Mesenchymal stem cell (in vitro differentiated cells and primary cell): ENCODE measurements at regions not wholly inside any gene's neighbourhood (a gene's known extent, or its start where the extent isn't known, plus 50 kb on each side); places are given as distances from the start of the nearest gene placed in this dataset.

Source experiments
- DNase-seq: peaks from one replicate; pipeline ENCODE4 v3.0.0-alpha.2; 2013
- H2AFZ ChIP-seq: one replicate; pipeline ENCODE4 v1.6.1; 2013; ENCODE audit warnings: low read depth, mild to moderate bottlenecking, control low read depth, inconsistent platforms, low read length, moderate library complexity
- H2AK5ac ChIP-seq: 2 replicates; pipeline ENCODE4 v1.6.1; 2013; ENCODE audit warnings: low read length, moderate library complexity, mild to moderate bottlenecking, inconsistent platforms; ENCODE audit not compliant: severe bottlenecking
- H2BK120ac ChIP-seq: one replicate; pipeline ENCODE4 v1.6.1; 2013; ENCODE audit warnings: low read depth, mild to moderate bottlenecking, inconsistent platforms, low read length, moderate library complexity
- H2BK12ac ChIP-seq, 2 experiments: one replicate each; pipeline ENCODE4 v1.6.1; 2013; ENCODE audit warnings: inconsistent platforms in 2 of 2, low read length in 2 of 2, mild to moderate bottlenecking in 2 of 2, moderate library complexity in 2 of 2, control low read depth in 1 of 2
- H2BK15ac ChIP-seq: one replicate; pipeline ENCODE4 v1.6.1; 2013; ENCODE audit warnings: mild to moderate bottlenecking, low read depth, inconsistent platforms; ENCODE audit not compliant: poor library complexity, severe bottlenecking
- H2BK5ac ChIP-seq: 2 replicates; pipeline ENCODE4 v1.6.1; 2013; ENCODE audit warnings: low read depth, mild to moderate bottlenecking, low read length, control low read depth, inconsistent platforms; ENCODE audit not compliant: poor library complexity, severe bottlenecking
- H3K14ac ChIP-seq, 2 experiments: one replicate each; pipeline ENCODE4 v1.6.1; 2013; ENCODE audit warnings: inconsistent platforms in 2 of 2, low read length in 2 of 2, control low read depth in 1 of 2, mild to moderate bottlenecking in 1 of 2, moderate library complexity in 1 of 2
- H3K18ac ChIP-seq, 2 experiments: one replicate each; pipeline ENCODE4 v1.6.1; 2013; ENCODE audit warnings: inconsistent platforms in 2 of 2, low read length in 2 of 2, control low read depth in 1 of 2, low read depth in 1 of 2, mild to moderate bottlenecking in 1 of 2
- H3K23ac ChIP-seq, 2 experiments: one replicate each; pipeline ENCODE4 v1.6.1; 2013; ENCODE audit warnings: inconsistent platforms in 2 of 2, low read length in 2 of 2, mild to moderate bottlenecking in 2 of 2, moderate library complexity in 2 of 2, control low read depth in 1 of 2
- H3K27ac ChIP-seq: 2 replicates; pipeline ENCODE4 v1.5.1; 2013; ENCODE audit warnings: mild to moderate bottlenecking, moderate library complexity, low read length, control low read depth, inconsistent platforms; ENCODE audit not compliant: poor library complexity, severe bottlenecking
- H3K27me3 ChIP-seq, 2 experiments: 2 replicates each; pipeline versions ENCODE4 v1.6.1 to v1.7.0; 2013; ENCODE audit warnings: low read length in 2 of 2, mild to moderate bottlenecking in 2 of 2, moderate library complexity in 2 of 2, control low read depth in 1 of 2, inconsistent platforms in 1 of 2; ENCODE audit not compliant: control insufficient read depth in 1 of 2, insufficient read depth in 1 of 2
- H3K36me3 ChIP-seq, 2 experiments: 2 replicates each; pipeline versions ENCODE4 v1.6.1 to v1.7.0; 2013; ENCODE audit warnings: low read length in 2 of 2, control low read depth in 1 of 2, inconsistent platforms in 1 of 2, low read depth in 1 of 2, mild to moderate bottlenecking in 1 of 2; ENCODE audit not compliant: insufficient read depth in 2 of 2, control insufficient read depth in 1 of 2
- H3K4ac ChIP-seq, 2 experiments: one replicate each; pipeline ENCODE4 v1.6.1; 2013; ENCODE audit warnings: inconsistent platforms in 2 of 2, low read length in 2 of 2, mild to moderate bottlenecking in 2 of 2, moderate library complexity in 2 of 2, control low read depth in 1 of 2, low read depth in 1 of 2
- H3K4me1 ChIP-seq: 2 replicates; pipeline ENCODE4 v1.6.1; 2013; ENCODE audit warnings: low read depth, low read length, control low read depth; ENCODE audit not compliant: control insufficient read depth, insufficient read depth
- H3K4me2 ChIP-seq: 2 replicates; pipeline ENCODE4 v1.6.1; 2013; ENCODE audit warnings: low read length, mild to moderate bottlenecking, inconsistent platforms; ENCODE audit not compliant: poor library complexity, severe bottlenecking
- H3K4me3 ChIP-seq, 2 experiments: 2 replicates each; pipeline versions ENCODE4 v1.5.1 to v1.7.0; 2013; ENCODE audit warnings: low read length in 2 of 2, mild to moderate bottlenecking in 2 of 2, control low read depth in 1 of 2, low read depth in 1 of 2; ENCODE audit not compliant: insufficient read depth in 1 of 2
- H3K79me1 ChIP-seq: replicated peaks from 2 replicates; pipeline ENCODE4 v1.6.1; 2013; ENCODE audit warnings: mild to moderate bottlenecking, control low read depth, low read length, inconsistent platforms; ENCODE audit not compliant: poor library complexity, severe bottlenecking
- H3K9ac ChIP-seq: 2 replicates; pipeline ENCODE4 v1.7.0; 2013; ENCODE audit warnings: mild to moderate bottlenecking, low read length, moderate library complexity
- H3K9me3 ChIP-seq: 2 replicates; pipeline ENCODE4 v1.7.0; 2013; ENCODE audit warnings: mild to moderate bottlenecking, low read length; ENCODE audit not compliant: control insufficient read depth
- H4K8ac ChIP-seq: one replicate; pipeline ENCODE4 v1.6.1; 2013; ENCODE audit warnings: inconsistent platforms, mild to moderate bottlenecking, low read length, moderate library complexity
- H4K91ac ChIP-seq: one replicate; pipeline ENCODE4 v1.6.1; 2013; ENCODE audit warnings: mild to moderate bottlenecking, low read length, inconsistent platforms
- WGBS: methylation state at CpG from one replicate; pipeline ENCODE4 v1.1.7; 2013; ENCODE audit warnings: mixed read lengths; 5-methylcytosine and 5-hydroxymethylcytosine counted together

- Histone ChIP-seq H3K14ac (no peak overlapping the region), H2AK5ac (no peak overlapping the region), H3K27ac (no peak overlapping the region), H2BK5ac (no peak overlapping the region), H4K8ac (no peak overlapping the region), H3K4me2 (no peak overlapping the region), H2BK12ac (no peak overlapping the region), H3K4me3 (no peak overlapping the region), H2BK120ac (no peak overlapping the region), H3K4ac (no peak overlapping the region), H3K18ac (no peak overlapping the region), H3K23ac (no peak overlapping the region), H3K79me1 (no peaks in the 10 kb centered on the region), H2AFZ (no peak overlapping the region), H3K36me3 (no peaks in the 10 kb centered on the region), H3K9ac (no peak overlapping the region), H2BK15ac (no peak overlapping the region), H3K27me3 (no peaks in the 10 kb centered on the region), H4K91ac (no peak overlapping the region), H3K4me1 (no peaks in the 10 kb centered on the region), H3K9me3 (peaks cover 14% of the 10 kb centered on the region)
- DNase-seq = no peak
- 87% methylated on average over 4 of the region's 4 CpGs for WGBS
These were observed 293.0 kb downstream of the GRB14 start for GRCh38 chr2:164328310-164328709.

GRCh38 chr2:164323978-164324377 lies 297.3 kb downstream of the GRB14 start:
- no peak for DNase-seq
- Histone ChIP-seq H3K4me1 (no peaks in the 10 kb centered on the region), H2AK5ac (no peak overlapping the region), H2BK120ac (no peak overlapping the region), H3K36me3 (no peaks in the 10 kb centered on the region), H2BK12ac (no peak overlapping the region), H3K14ac (no peak overlapping the region), H3K27me3 (no peaks in the 10 kb centered on the region), H3K4ac (no peak overlapping the region), H3K18ac (no peak overlapping the region), H3K4me2 (no peak overlapping the region), H3K4me3 (no peak overlapping the region), H3K9ac (no peak overlapping the region), H3K9me3 (peaks cover 17% of the 10 kb centered on the region), H3K79me1 (no peaks in the 10 kb centered on the region), H2AFZ (no peak overlapping the region), H2BK5ac (no peak overlapping the region), H4K91ac (no peak overlapping the region), H4K8ac (no peak overlapping the region), H2BK15ac (no peak overlapping the region), H3K27ac (no peak overlapping the region), H3K23ac (no peak overlapping the region)
- no CpG with 5 or more reads among the region's 3 CpGs for WGBS

- Histone ChIP-seq H3K27me3 (no peaks in the 10 kb centered on the region), H2AK5ac (no peak overlapping the region), H3K27ac (no peak overlapping the region), H2BK15ac (no peak overlapping the region), H3K14ac (no peak overlapping the region), H3K18ac (no peak overlapping the region), H3K36me3 (no peaks in the 10 kb centered on the region), H3K23ac (no peak overlapping the region), H2BK120ac (no peak overlapping the region), H3K4ac (no peak overlapping the region), H3K4me2 (no peak overlapping the region), H4K8ac (no peak overlapping the region), H2BK12ac (no peak overlapping the region), H2AFZ (no peak overlapping the region), H3K4me1 (no peaks in the 10 kb centered on the region), H2BK5ac (no peak overlapping the region), H3K4me3 (no peak overlapping the region), H3K9ac (no peak overlapping the region), H3K9me3 (peaks cover 2% of the 10 kb centered on the region), H4K91ac (no peak overlapping the region), H3K79me1 (no peaks in the 10 kb centered on the region)
- 45% methylated on average over 4 of the region's 4 CpGs for WGBS
- peak; percentile 57 for DNase-seq
These were observed 307.1 kb downstream of the GRB14 start for GRCh38 chr2:164314148-164314547.

- Histone ChIP-seq H3K27me3 (no peaks in the 10 kb centered on the region), H3K4me3 (no peak overlapping the region), H3K9ac (no peak overlapping the region), H2BK12ac (no peak overlapping the region), H3K18ac (no peak overlapping the region), H3K4me1 (no peaks in the 10 kb centered on the region), H2BK5ac (no peak overlapping the region), H3K14ac (no peak overlapping the region), H4K8ac (no peak overlapping the region), H3K27ac (no peak overlapping the region), H3K9me3 (no peaks in the 10 kb centered on the region), H3K4me2 (no peak overlapping the region), H2AFZ (no peak overlapping the region), H3K79me1 (no peaks in the 10 kb centered on the region), H4K91ac (no peak overlapping the region), H2BK120ac (no peak overlapping the region), H3K36me3 (no peaks in the 10 kb centered on the region), H2BK15ac (no peak overlapping the region), H3K23ac (no peak overlapping the region), H3K4ac (no peak overlapping the region), H2AK5ac (no peak overlapping the region)
- DNase-seq = no peak
- 57% methylated on average over 1 of the region's 2 CpGs for WGBS
These were observed 314.4 kb downstream of the GRB14 start for GRCh38 chr2:164306872-164307271.
